Tibial artery (tissue), 4 donors: ENCODE measurements at regions not wholly inside any gene's neighbourhood (a gene's known extent, or its start where the extent isn't known, plus 50 kb on each side); places are given as distances from the start of the nearest gene placed in this dataset.

Source experiments
- DNase-seq, 2 donors: peaks; one replicate each; pipeline ENCODE4 v3.0.0-alpha.2; 2019
- H3K27ac ChIP-seq, 2 donors: fragments of 200-600 bp; sonication (generic) in 1 of 2; 1 replicate in 1 of 2; 2 replicates in 1 of 2; pipeline ENCODE4 v1.5.1; 2018 to 2019; ENCODE audit warnings: mild to moderate bottlenecking in 1 of 2
- H3K27me3 ChIP-seq, 2 donors: fragments of 200-600 bp; sonication (generic) in 1 of 2; one replicate each; pipeline versions ENCODE4 v1.5.1 to v1.6.0; 2016 to 2019
- H3K36me3 ChIP-seq, 3 donors: fragments of 200-600 bp; sonication (generic) in 2 of 3; one replicate each; pipeline ENCODE4 v1.5.1; 2016 to 2019; ENCODE audit warnings: mild to moderate bottlenecking in 2 of 3
- H3K4me1 ChIP-seq, 4 donors: fragments of 200-600 bp; sonication (generic) in 2 of 4; 1 replicate in 3 of 4; 2 replicates in 1 of 4; pipeline ENCODE4 v1.5.1; 2016 to 2019
- H3K4me3 ChIP-seq, 2 donors: fragments of 200-600 bp; sonication (generic) in 1 of 2; 1 replicate in 1 of 2; 2 replicates in 1 of 2; pipeline ENCODE4 v1.5.1; 2018 to 2019; ENCODE audit warnings: mild to moderate bottlenecking in 2 of 2
- H3K9me3 ChIP-seq, 3 donors: fragments of 200-600 bp; sonication (generic) in 1 of 3; one replicate each; pipeline ENCODE4 v1.5.1; 2016 to 2019
- intact Hi-C: fragments of 100-400 bp; cut with DNase I; formaldehyde crosslinking; loops from one replicate; pipeline ENCODE4 v1.15.0; 2023; ENCODE audit warnings: low total_unique reads
- TF ChIP-seq, protein P1 (sequence below), 2 experiments: fragments of 200-600 bp in 1 of 2; fragments of 450-650 bp in 1 of 2; IDR thresholded peaks; one replicate each; pipeline ENCODE4 v1.5.1; 2017 to 2019; ENCODE audit warnings: antibody characterized with exemption in 2 of 2, mild to moderate bottlenecking in 1 of 2, moderate library complexity in 1 of 2

- H3K4me1 ChIP-seq: no peaks in the 10 kb centered on the region
- no peak overlapping the region for H3K4me3 ChIP-seq
- TF ChIP-seq, protein P1, sequence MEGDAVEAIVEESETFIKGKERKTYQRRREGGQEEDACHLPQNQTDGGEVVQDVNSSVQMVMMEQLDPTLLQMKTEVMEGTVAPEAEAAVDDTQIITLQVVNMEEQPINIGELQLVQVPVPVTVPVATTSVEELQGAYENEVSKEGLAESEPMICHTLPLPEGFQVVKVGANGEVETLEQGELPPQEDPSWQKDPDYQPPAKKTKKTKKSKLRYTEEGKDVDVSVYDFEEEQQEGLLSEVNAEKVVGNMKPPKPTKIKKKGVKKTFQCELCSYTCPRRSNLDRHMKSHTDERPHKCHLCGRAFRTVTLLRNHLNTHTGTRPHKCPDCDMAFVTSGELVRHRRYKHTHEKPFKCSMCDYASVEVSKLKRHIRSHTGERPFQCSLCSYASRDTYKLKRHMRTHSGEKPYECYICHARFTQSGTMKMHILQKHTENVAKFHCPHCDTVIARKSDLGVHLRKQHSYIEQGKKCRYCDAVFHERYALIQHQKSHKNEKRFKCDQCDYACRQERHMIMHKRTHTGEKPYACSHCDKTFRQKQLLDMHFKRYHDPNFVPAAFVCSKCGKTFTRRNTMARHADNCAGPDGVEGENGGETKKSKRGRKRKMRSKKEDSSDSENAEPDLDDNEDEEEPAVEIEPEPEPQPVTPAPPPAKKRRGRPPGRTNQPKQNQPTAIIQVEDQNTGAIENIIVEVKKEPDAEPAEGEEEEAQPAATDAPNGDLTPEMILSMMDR (IDR thresholded peaks at IDR 0.05): no peak
- H3K9me3 ChIP-seq: no peaks in the 10 kb centered on the region
- no peaks in the 10 kb centered on the region for H3K36me3 ChIP-seq
- H3K27me3 ChIP-seq: no peaks in the 10 kb centered on the region
- no peak overlapping the region for H3K27ac ChIP-seq
- DNase-seq: no peak
- intact Hi-C loops: no loop called here
Measured at GRCh38 chr19:32012886-32013631, 332.4 kb upstream of the ZNF507 start.

- no peaks in the 10 kb centered on the region for H3K27me3 ChIP-seq
- DNase-seq: no peak
- TF ChIP-seq, protein P1 (IDR thresholded peaks at IDR 0.05): no peak
- H3K27ac ChIP-seq: no peak overlapping the region
- intact Hi-C loops: no loop called here
- H3K4me3 ChIP-seq: no peak overlapping the region
- no peaks in the 10 kb centered on the region for H3K36me3 ChIP-seq
- no peaks in the 10 kb centered on the region for H3K4me1 ChIP-seq
- H3K9me3 ChIP-seq: no peaks in the 10 kb centered on the region
Measured at GRCh38 chr19:32017176-32017953, 328.0 kb upstream of the ZNF507 start.

DNA sequence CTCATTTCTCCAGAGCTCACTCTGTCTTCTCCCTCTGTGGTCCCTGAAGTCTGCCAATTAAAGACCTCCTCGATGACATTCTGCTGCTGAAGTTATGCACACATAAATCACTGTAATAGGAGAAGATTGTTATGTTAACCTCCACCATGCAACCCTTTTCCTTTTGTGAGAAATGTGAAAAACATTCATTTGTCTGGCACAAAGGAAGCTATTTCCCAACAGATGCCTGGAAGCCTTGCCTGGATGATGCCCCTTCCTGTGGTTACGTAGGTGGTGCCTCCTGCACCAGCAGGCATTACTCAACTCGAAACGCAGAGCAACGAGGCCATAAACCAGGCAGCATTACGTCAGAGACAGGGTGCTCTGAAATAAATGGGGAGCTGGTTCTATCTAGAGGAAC, 327.4 kb upstream of the ZNF507 start:
- Histone ChIP-seq H3K36me3 (no peaks in the 10 kb centered on the region), H3K4me3 (no peak overlapping the region), H3K9me3 (no peaks in the 10 kb centered on the region), H3K4me1 (no peaks in the 10 kb centered on the region), H3K27ac (no peak overlapping the region), H3K27me3 (no peaks in the 10 kb centered on the region)
- no peak for DNase-seq
- intact Hi-C loops: no loop called here
- TF ChIP-seq, protein P1 (IDR thresholded peaks at IDR 0.05): no peak

DNA sequence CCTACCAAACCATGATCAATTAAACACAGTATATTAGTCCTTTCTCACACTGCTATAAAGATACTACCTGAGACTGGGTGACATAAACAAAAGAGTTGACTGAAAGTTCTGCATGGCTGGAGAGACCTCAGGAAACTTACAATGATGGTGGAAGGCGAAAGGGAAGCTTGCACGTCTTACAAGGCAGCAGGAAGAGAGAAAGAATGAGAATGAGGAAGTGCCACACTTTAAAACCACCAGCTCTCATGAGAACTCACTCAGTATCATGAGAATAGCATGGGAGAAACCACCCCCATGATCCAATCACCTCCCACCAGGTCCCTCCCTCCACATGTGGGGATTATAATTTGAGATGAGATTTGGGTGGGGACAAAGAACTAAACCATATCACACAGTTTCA, 324.9 kb upstream of the ZNF507 start:
- no peak overlapping the region for H3K27ac ChIP-seq
- H3K9me3 ChIP-seq: no peaks in the 10 kb centered on the region
- no peak overlapping the region for H3K4me3 ChIP-seq
- no peaks in the 10 kb centered on the region for H3K4me1 ChIP-seq
- intact Hi-C loops: no loop called here
- TF ChIP-seq, protein P1 (IDR thresholded peaks at IDR 0.05): no peak
- H3K27me3 ChIP-seq: no peaks in the 10 kb centered on the region
- H3K36me3 ChIP-seq: no peaks in the 10 kb centered on the region
- DNase-seq: no peak

DNA sequence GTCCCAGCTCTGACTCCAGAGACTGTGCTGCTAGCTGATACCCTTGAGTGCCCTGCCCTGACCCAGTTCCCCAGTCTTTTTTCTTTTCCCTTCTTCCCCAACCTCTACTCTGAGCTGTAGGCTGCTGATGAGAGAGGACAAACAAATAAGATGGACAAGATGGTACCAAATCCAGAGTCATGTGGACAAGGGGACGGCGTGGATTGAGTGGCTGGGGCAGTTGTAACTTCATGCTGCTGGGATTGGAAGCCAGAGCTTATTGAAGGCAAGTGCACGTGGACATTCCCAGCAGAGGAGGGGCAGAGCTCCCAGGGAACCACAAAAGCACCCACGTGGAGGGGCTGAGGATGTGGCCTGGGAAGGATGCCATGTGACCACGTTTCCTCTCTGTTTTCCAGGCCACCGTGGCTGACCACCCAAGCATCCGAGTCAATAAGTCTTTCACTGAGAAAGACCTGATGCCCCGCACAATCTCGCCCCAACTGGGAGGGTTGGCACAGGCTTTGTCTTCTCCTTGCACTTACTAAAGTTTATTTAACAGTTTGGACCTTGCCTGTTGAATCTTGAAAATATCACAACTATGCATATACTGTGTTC, 323.3 kb upstream of the ZNF507 start:
- intact Hi-C loops: no loop called here
- no peak for DNase-seq
- Histone ChIP-seq H3K27ac (no peak overlapping the region), H3K4me1 (no peaks in the 10 kb centered on the region), H3K4me3 (no peak overlapping the region), H3K9me3 (no peaks in the 10 kb centered on the region), H3K36me3 (no peaks in the 10 kb centered on the region), H3K27me3 (no peaks in the 10 kb centered on the region)
- TF ChIP-seq, protein P1 (IDR thresholded peaks at IDR 0.05): no peak
